Mammary epithelial cell (primary cell): ENCODE measurements at regions not wholly inside any gene's neighbourhood (a gene's known extent, or its start where the extent isn't known, plus 50 kb on each side); places are given as distances from the start of the nearest gene placed in this dataset.

Experiments
- CTCF ChIP-seq, 2 donors: IDR thresholded peaks in 1 of 2; conservative IDR thresholded peaks in 1 of 2; 2 replicates each; pipeline ENCODE4 v1.5.1; 2011 to 2012; ENCODE audit warnings: inconsistent platforms in 2 of 2, low read length in 2 of 2, mild to moderate bottlenecking in 2 of 2, control low read depth in 1 of 2, low read depth in 1 of 2; ENCODE audit not compliant: insufficient read depth in 1 of 2; ENCODE audit errors: extremely low read depth in 1 of 2
- EZH2 ChIP-seq: IDR thresholded peaks from 2 replicates; pipeline ENCODE4 v1.6.1; 2012; ENCODE audit warnings: low read length, inconsistent platforms, borderline replicate concordance

DNA sequence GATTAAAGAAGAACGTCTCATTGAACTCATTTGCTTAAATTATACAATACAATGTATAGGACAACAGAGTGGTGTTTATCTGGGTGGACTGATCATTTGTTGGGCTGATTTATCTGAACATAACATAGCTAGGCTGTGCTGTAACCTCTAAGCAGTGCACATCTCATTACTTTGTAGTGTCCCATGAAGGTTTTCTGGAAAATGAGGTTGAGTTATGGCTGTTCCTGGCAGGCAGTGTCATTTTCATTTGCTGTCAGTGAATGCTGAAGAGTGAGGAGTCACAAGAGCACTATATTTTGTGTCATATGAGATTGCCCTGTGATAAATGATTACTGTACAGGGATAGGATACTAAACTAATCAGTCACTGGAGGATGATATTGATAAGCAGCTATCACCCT is 340.2 kb downstream of the HS3ST3B1 start:
- TF ChIP-seq CTCF (conservative IDR thresholded peaks at IDR 0.05 in 1 of 2, IDR thresholded peaks at IDR 0.05 in 1 of 2; ENCODE audit: extremely low read depth in 1 of 2, insufficient read depth in 1 of 2, low read depth in 1 of 2, low read length in 2 of 2) (no peak), EZH2 (no peak)
